Activated B cell treated with CpG ODN at 0.5 μM for 24 hours (primary cell): ENCODE measurements at regions not wholly inside any gene's neighbourhood (a gene's known extent, or its start where the extent isn't known, plus 50 kb on each side); places are given as distances from the start of the nearest gene placed in this dataset.

Experiments
- ATAC-seq: fragments of 200-7000 bp; cut with Tn5 transposase; one replicate; pipeline ENCODE4 v1.10.0; 2021; ENCODE audit warnings: low read depth, mild to moderate bottlenecking, moderate library complexity
- CTCF ChIA-PET: fragments of 350-600 bp; sonication (Branson Sonifier 250); formaldehyde crosslinking; loops from one replicate; lab custom pipeline; 2021; ENCODE audit warnings: antibody characterized with exemption; lab: Charles Lee
- POLR2A ChIA-PET: fragments of 350-600 bp; sonication (Branson Sonifier 250); formaldehyde crosslinking; loops from one replicate; lab custom pipeline; 2021; ENCODE audit warnings: antibody characterized with exemption; lab: Charles Lee
- DNase-seq: peaks from one replicate; pipeline ENCODE4 v3.0.0; 2022
- H3K27ac Mint-ChIP-seq: one replicate; pipeline ENCODE4 v1.8.0; 2020; ENCODE audit warnings: mixed read lengths
- H3K27me3 Mint-ChIP-seq: one replicate; pipeline ENCODE4 v1.8.0; 2021; ENCODE audit warnings: mixed read lengths
- H3K36me3 Mint-ChIP-seq: one replicate; pipeline ENCODE4 v1.8.0; 2021; ENCODE audit warnings: low read depth, mixed read lengths
- H3K4me1 Mint-ChIP-seq: one replicate; pipeline ENCODE4 v1.8.0; 2021; ENCODE audit warnings: mixed read lengths
- H3K4me3 Mint-ChIP-seq: one replicate; pipeline ENCODE4 v1.8.0; 2020; ENCODE audit warnings: mild to moderate bottlenecking, mixed read lengths
- H3K9me3 Mint-ChIP-seq: one replicate; pipeline ENCODE4 v1.8.0; 2020; ENCODE audit warnings: mixed read lengths
- CTCF ChIP-seq: fragments of 200-600 bp; IDR thresholded peaks from one replicate; pipeline ENCODE4 v1.8.0; 2022; ENCODE audit warnings: antibody characterized with exemption, mild to moderate bottlenecking
- intact Hi-C: fragments of 100-400 bp; cut with micrococcal nuclease; formaldehyde crosslinking; loops from one replicate; pipeline ENCODE4 v1.15.1; 2024

- intact Hi-C loops: no loop called here
- CTCF ChIA-PET: no interaction called here
- ATAC-seq: no peak
- Mint-ChIP-seq H3K4me1 (peaks cover 8% of the 10 kb centered on the region), H3K27me3 (peaks cover 2% of the 10 kb centered on the region), H3K27ac (no peak overlapping the region), H3K4me3 (no peak overlapping the region), H3K36me3 (no peaks in the 10 kb centered on the region), H3K9me3 (peaks cover 3% of the 10 kb centered on the region)
- POLR2A ChIA-PET: no interaction called here
- DNase-seq: no peak
- no peak for TF ChIP-seq CTCF
Observed at GRCh38 chr18:10233082-10233875, 221.2 kb upstream of the APCDD1 start.

- TF ChIP-seq CTCF: no peak
- H3K9me3 Mint-ChIP-seq: peaks cover 3% of the 10 kb centered on the region
- H3K27me3 Mint-ChIP-seq: peaks cover 2% of the 10 kb centered on the region
Observed at GRCh38 chr18:10234281-10234680, 220.2 kb upstream of the APCDD1 start.

GRCh38 chr18:10234912-10235660 lies 219.3 kb upstream of the APCDD1 start:
- H3K4me3 Mint-ChIP-seq: no peak overlapping the region

More at GRCh38 chr18:10234281-10234680, 220.2 kb upstream of the APCDD1 start:
- Mint-ChIP-seq H3K4me3 (no peak overlapping the region), H3K36me3 (no peaks in the 10 kb centered on the region), H3K4me1 (peaks cover 8% of the 10 kb centered on the region), H3K27ac (no peak overlapping the region)
- intact Hi-C loops: no loop called here
- DNase-seq (no peak), ATAC-seq (no peak)
- POLR2A ChIA-PET: no interaction called here
- CTCF ChIA-PET: no interaction called here

GRCh38 chr18:10235661-10235952 lies 218.8 kb upstream of the APCDD1 start:
- POLR2A ChIA-PET: no interaction called here
- no peak for TF ChIP-seq CTCF
- no peaks in the 10 kb centered on the region for H3K36me3 Mint-ChIP-seq
- no peak overlapping the region for H3K4me3 Mint-ChIP-seq
- CTCF ChIA-PET: no interaction called here
- intact Hi-C loops: no loop called here
- no peak overlapping the region for H3K27ac Mint-ChIP-seq
- DNase-seq: no peak
- peaks cover 2% of the 10 kb centered on the region for H3K27me3 Mint-ChIP-seq
- ATAC-seq: no peak
- H3K4me1 Mint-ChIP-seq: peaks cover 8% of the 10 kb centered on the region
- peaks cover 2% of the 10 kb centered on the region for H3K9me3 Mint-ChIP-seq

More at GRCh38 chr18:10234912-10235660, 219.3 kb upstream of the APCDD1 start:
- H3K36me3 Mint-ChIP-seq: no peaks in the 10 kb centered on the region
- no peak for TF ChIP-seq CTCF
- no peak overlapping the region for H3K27ac Mint-ChIP-seq
- H3K4me1 Mint-ChIP-seq: peaks cover 8% of the 10 kb centered on the region
- intact Hi-C loops: no loop called here
- peaks cover 2% of the 10 kb centered on the region for H3K27me3 Mint-ChIP-seq
- DNase-seq (no peak), ATAC-seq (no peak)
- POLR2A ChIA-PET: no interaction called here
- peaks cover 3% of the 10 kb centered on the region for H3K9me3 Mint-ChIP-seq
- CTCF ChIA-PET: no interaction called here

GRCh38 chr18:10239103-10239502 lies 215.3 kb upstream of the APCDD1 start:
- no peaks in the 10 kb centered on the region for H3K36me3 Mint-ChIP-seq
- POLR2A ChIA-PET: no interaction called here
- CTCF ChIA-PET: no interaction called here
- H3K27ac Mint-ChIP-seq: no peak overlapping the region
- no peak for DNase-seq
- H3K27me3 Mint-ChIP-seq: no peaks in the 10 kb centered on the region
- no peaks in the 10 kb centered on the region for H3K9me3 Mint-ChIP-seq
- TF ChIP-seq CTCF: no peak
- no peaks in the 10 kb centered on the region for H3K4me1 Mint-ChIP-seq
- no peak overlapping the region for H3K4me3 Mint-ChIP-seq
- intact Hi-C loops: no loop called here
- ATAC-seq: no peak
